H9 (cell line): ENCODE measurements at regions not wholly inside any gene's neighbourhood (a gene's known extent, or its start where the extent isn't known, plus 50 kb on each side); places are given as distances from the start of the nearest gene placed in this dataset.

Experiments
- DNase-seq: peaks from one replicate; pipeline ENCODE4 v3.0.0-alpha.2; 2017
- H2AFZ ChIP-seq: one replicate; pipeline ENCODE4 v1.6.1; 2013; ENCODE audit warnings: mild to moderate bottlenecking, low read length, control low read depth, moderate library complexity
- H2AK5ac ChIP-seq: 2 replicates; pipeline ENCODE4 v1.6.1; 2013; ENCODE audit warnings: low read length, control low read depth, mixed read lengths; ENCODE audit not compliant: insufficient read length
- H2BK120ac ChIP-seq: one replicate; pipeline ENCODE4 v1.6.1; 2013; ENCODE audit warnings: low read depth, mild to moderate bottlenecking, low read length, control low read depth, inconsistent platforms; ENCODE audit not compliant: poor library complexity, severe bottlenecking
- H2BK12ac ChIP-seq: 2 replicates; pipeline ENCODE4 v1.6.1; 2013; ENCODE audit warnings: low read length, control low read depth, mixed read lengths, low read depth; ENCODE audit not compliant: insufficient read length
- H2BK15ac ChIP-seq: 2 replicates; pipeline ENCODE4 v1.6.1; 2013; ENCODE audit warnings: low read depth, low read length, control low read depth
- H2BK20ac ChIP-seq: one replicate; pipeline ENCODE4 v1.6.1; 2013; ENCODE audit warnings: low read depth, mild to moderate bottlenecking, low read length, control low read depth, inconsistent platforms; ENCODE audit not compliant: poor library complexity, severe bottlenecking
- H2BK5ac ChIP-seq: 2 replicates; pipeline ENCODE4 v1.6.1; 2013; ENCODE audit warnings: low read length, control low read depth, mixed read lengths; ENCODE audit not compliant: insufficient read length
- H3K14ac ChIP-seq: 2 replicates; pipeline ENCODE4 v1.6.1; 2013; ENCODE audit warnings: low read length, control low read depth; ENCODE audit not compliant: insufficient read depth
- H3K18ac ChIP-seq: 2 replicates; pipeline ENCODE4 v1.6.1; 2013; ENCODE audit warnings: low read depth, mild to moderate bottlenecking, mixed read lengths, low read length, control low read depth; ENCODE audit not compliant: insufficient read length
- H3K23ac ChIP-seq: 2 replicates; pipeline ENCODE4 v1.6.1; 2013; ENCODE audit warnings: low read length, control low read depth, mixed read lengths, low read depth; ENCODE audit not compliant: insufficient read length
- H3K23me2 ChIP-seq: 2 replicates; pipeline ENCODE4 v1.6.1; 2013; ENCODE audit warnings: low read depth, mild to moderate bottlenecking, mixed read lengths, low read length, control low read depth; ENCODE audit not compliant: insufficient read length, poor library complexity, severe bottlenecking
- H3K27ac ChIP-seq: 2 replicates; pipeline ENCODE4 v1.5.1; 2013; ENCODE audit warnings: low read length, control low read depth, mixed read lengths, low read depth; ENCODE audit not compliant: insufficient read length
- H3K27me3 ChIP-seq: 2 replicates; pipeline ENCODE4 v1.6.1; 2013; ENCODE audit warnings: low read length, control low read depth, inconsistent platforms; ENCODE audit not compliant: insufficient read depth
- H3K4ac ChIP-seq: 2 replicates; pipeline ENCODE4 v1.6.1; 2013; ENCODE audit warnings: low read depth, mild to moderate bottlenecking, control low read depth, inconsistent platforms, low read length, moderate library complexity
- H3K4me1 ChIP-seq: 2 replicates; pipeline ENCODE4 v1.6.1; 2013; ENCODE audit warnings: low read length, control low read depth, inconsistent platforms; ENCODE audit not compliant: insufficient read depth
- H3K4me2 ChIP-seq: 2 replicates; pipeline ENCODE4 v1.6.1; 2013; ENCODE audit warnings: low read length, control low read depth, mixed read lengths; ENCODE audit not compliant: insufficient read length, insufficient read depth
- H3K56ac ChIP-seq: 2 replicates; pipeline ENCODE4 v1.6.1; 2013; ENCODE audit warnings: low read depth, mild to moderate bottlenecking, mixed read lengths, low read length, control low read depth; ENCODE audit not compliant: insufficient read length
- H3K79me1 ChIP-seq: 2 replicates; pipeline ENCODE4 v1.6.1; 2013; ENCODE audit warnings: low read depth, mild to moderate bottlenecking, moderate library complexity, low read length, control low read depth, inconsistent platforms; ENCODE audit not compliant: insufficient read depth, poor library complexity, severe bottlenecking
- H3K79me2 ChIP-seq: 2 replicates; pipeline ENCODE4 v1.6.1; 2013; ENCODE audit warnings: low read length, control low read depth, inconsistent platforms; ENCODE audit not compliant: insufficient read depth
- H3K9ac ChIP-seq: 2 replicates; pipeline ENCODE4 v1.6.1; 2013; ENCODE audit warnings: low read length, control low read depth, mixed read lengths; ENCODE audit not compliant: insufficient read length; ENCODE audit errors: extremely low read depth
- H3K9me3 ChIP-seq: one replicate; pipeline ENCODE4 v1.6.1; 2013; ENCODE audit warnings: low read depth, low read length, inconsistent platforms; ENCODE audit not compliant: control insufficient read depth
- H3T11ph ChIP-seq: one replicate; pipeline ENCODE4 v1.6.1; 2013; ENCODE audit warnings: mild to moderate bottlenecking, low read length, control low read depth, inconsistent platforms
- H4K20me1 ChIP-seq: one replicate; pipeline ENCODE4 v1.6.1; 2013; ENCODE audit not compliant: control insufficient read depth, insufficient read length, insufficient read depth
- H4K5ac ChIP-seq: 2 replicates; pipeline ENCODE4 v1.6.1; 2013; ENCODE audit warnings: low read depth, mild to moderate bottlenecking, mixed read lengths, low read length, control low read depth; ENCODE audit not compliant: insufficient read length
- H4K8ac ChIP-seq: replicated peaks from 2 replicates; pipeline ENCODE4 v1.6.1; 2013; ENCODE audit warnings: low read length, control low read depth, mixed read lengths, low read depth; ENCODE audit not compliant: insufficient read length
- H4K91ac ChIP-seq: 2 replicates; pipeline ENCODE4 v1.6.1; 2013; ENCODE audit warnings: low read depth, mild to moderate bottlenecking, moderate library complexity, mixed read lengths, low read length, control low read depth; ENCODE audit not compliant: insufficient read length
- H3K27ac Mint-ChIP-seq, 3 experiments: 2 replicates in 2 of 3; 3 replicates in 1 of 3; pipeline ENCODE4 v1.8.0; 2020 to 2021; ENCODE audit warnings: mixed read lengths in 3 of 3, mild to moderate bottlenecking in 1 of 3, moderate library complexity in 1 of 3
- H3K27me3 Mint-ChIP-seq: 2 replicates; pipeline ENCODE4 v1.8.0; 2021; ENCODE audit warnings: low read depth, mild to moderate bottlenecking, moderate library complexity, mixed read lengths
- H3K36me3 Mint-ChIP-seq, 3 experiments: 2 replicates in 2 of 3; 3 replicates in 1 of 3; pipeline ENCODE4 v1.8.0; 2020 to 2021; ENCODE audit warnings: low read depth in 3 of 3, mixed read lengths in 3 of 3; ENCODE audit not compliant: insufficient read depth in 1 of 3
- H3K4me1 Mint-ChIP-seq, 2 experiments: 2 replicates each; pipeline ENCODE4 v1.8.0; 2020; ENCODE audit warnings: mixed read lengths in 2 of 2
- H3K4me3 Mint-ChIP-seq, 2 experiments: 2 replicates in 1 of 2; 3 replicates in 1 of 2; pipeline ENCODE4 v1.8.0; 2020 to 2021; ENCODE audit warnings: mild to moderate bottlenecking in 2 of 2, mixed read lengths in 2 of 2, moderate library complexity in 1 of 2
- H3K9me3 Mint-ChIP-seq, 2 experiments: 2 replicates in 1 of 2; 3 replicates in 1 of 2; pipeline ENCODE4 v1.8.0; 2020; ENCODE audit warnings: mild to moderate bottlenecking in 2 of 2, mixed read lengths in 2 of 2, moderate library complexity in 1 of 2
- WGBS: extraction: QIAGEN DNeasy Blood & Tissue Kit; methylation state at CpG from one replicate; pipeline ENCODE4 v1.1.7; 2013; ENCODE audit warnings: missing lambda C conversion rate, low lambda C conversion rate, mixed read lengths; ENCODE audit not compliant: insufficient read length; ENCODE audit errors: extremely low coverage; 5-methylcytosine and 5-hydroxymethylcytosine counted together
- TF ChIP-seq, protein P1 (sequence below): fragments of 200-600 bp; sonication (generic); conservative IDR thresholded peaks from 3 replicates; pipeline ENCODE4 v1.8.0; 2021; ENCODE audit warnings: antibody characterized with exemption, mild to moderate bottlenecking

DNA sequence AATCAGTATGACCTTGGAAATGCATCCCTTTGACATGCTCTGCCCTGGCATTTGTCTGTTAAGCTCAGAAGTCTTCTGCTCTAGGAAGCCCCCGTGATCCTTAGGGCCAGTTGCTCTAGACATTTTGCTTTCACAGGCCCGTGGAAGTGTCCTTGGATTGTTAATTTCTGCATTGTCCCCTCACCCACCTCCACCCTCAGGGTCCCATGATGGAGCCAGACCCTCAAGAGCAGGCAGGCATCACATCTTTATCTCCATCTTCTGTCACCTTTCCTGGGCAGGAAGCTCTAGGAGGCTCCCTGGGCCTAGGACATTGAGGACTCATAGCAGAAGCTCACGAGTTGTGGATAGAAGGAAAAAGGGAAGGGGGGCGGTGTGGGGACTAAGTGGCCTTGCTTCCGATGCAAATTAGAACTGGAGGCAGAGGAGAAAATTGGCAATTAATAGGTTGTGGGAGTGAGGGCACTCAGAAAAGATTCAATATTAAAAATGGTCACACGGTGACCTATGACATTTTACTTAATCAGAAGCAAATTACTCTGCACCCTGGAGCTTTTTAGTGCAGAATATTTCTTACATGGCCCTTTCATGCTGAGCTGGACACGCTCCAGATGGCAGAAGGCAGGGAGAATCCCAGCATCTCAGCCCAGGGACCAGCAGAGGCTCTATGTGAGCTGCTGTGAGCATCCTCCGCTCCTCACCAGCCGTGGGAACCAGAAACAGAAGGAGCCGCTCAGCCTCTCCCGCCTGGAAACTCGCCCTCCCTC is 185.0 kb downstream of the MATN1 start:
- Histone ChIP-seq H2AFZ (no peak overlapping the region), H3K27ac (no peak overlapping the region), H2BK120ac (no peak overlapping the region), H3T11ph (no peak overlapping the region), H4K8ac (no peak overlapping the region), H2BK20ac (no peak overlapping the region), H3K79me1 (no peaks in the 10 kb centered on the region), H2BK5ac (no peak overlapping the region), H3K79me2 (no peaks in the 10 kb centered on the region), H2AK5ac (no peak overlapping the region), H3K9ac (no peak overlapping the region), H3K4me1 (no peaks in the 10 kb centered on the region), H3K9me3 (no peaks in the 10 kb centered on the region), H3K56ac (no peak overlapping the region), H2BK15ac (no peak overlapping the region), H4K5ac (no peak overlapping the region), H3K4me2 (no peak overlapping the region), H2BK12ac (no peak overlapping the region), H4K91ac (no peak overlapping the region), H3K23me2 (no peaks in the 10 kb centered on the region), H3K14ac (no peak overlapping the region), H4K20me1 (no peaks in the 10 kb centered on the region), H3K27me3 (no peaks in the 10 kb centered on the region), H3K23ac (no peak overlapping the region), H3K18ac (no peak overlapping the region), H3K4ac (no peak overlapping the region)
- Mint-ChIP-seq H3K36me3 (no peaks in the 10 kb centered on the region; a peak in 1 of 7 replicates), H3K27me3 (peaks cover 2% of the 10 kb centered on the region), H3K9me3 (peaks cover 8 to 9% of the 10 kb centered on the region in 2 experiments; a peak in 3 of 5 replicates), H3K4me3 (no peak overlapping the region), H3K4me1 (peaks cover 0 to 7% of the 10 kb centered on the region in 2 experiments; a peak in 2 of 4 replicates), H3K27ac (peak overlapping the region in 1 of 3 experiments; percentile 40; a peak in 1 of 7 replicates)
- no peak for DNase-seq
- no CpG with 5 or more reads among the region's 12 CpGs for WGBS
- TF ChIP-seq, protein P1, sequence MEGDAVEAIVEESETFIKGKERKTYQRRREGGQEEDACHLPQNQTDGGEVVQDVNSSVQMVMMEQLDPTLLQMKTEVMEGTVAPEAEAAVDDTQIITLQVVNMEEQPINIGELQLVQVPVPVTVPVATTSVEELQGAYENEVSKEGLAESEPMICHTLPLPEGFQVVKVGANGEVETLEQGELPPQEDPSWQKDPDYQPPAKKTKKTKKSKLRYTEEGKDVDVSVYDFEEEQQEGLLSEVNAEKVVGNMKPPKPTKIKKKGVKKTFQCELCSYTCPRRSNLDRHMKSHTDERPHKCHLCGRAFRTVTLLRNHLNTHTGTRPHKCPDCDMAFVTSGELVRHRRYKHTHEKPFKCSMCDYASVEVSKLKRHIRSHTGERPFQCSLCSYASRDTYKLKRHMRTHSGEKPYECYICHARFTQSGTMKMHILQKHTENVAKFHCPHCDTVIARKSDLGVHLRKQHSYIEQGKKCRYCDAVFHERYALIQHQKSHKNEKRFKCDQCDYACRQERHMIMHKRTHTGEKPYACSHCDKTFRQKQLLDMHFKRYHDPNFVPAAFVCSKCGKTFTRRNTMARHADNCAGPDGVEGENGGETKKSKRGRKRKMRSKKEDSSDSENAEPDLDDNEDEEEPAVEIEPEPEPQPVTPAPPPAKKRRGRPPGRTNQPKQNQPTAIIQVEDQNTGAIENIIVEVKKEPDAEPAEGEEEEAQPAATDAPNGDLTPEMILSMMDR: no peak
